ENCODE measurements at regions not wholly inside any gene's neighbourhood (a gene's known extent, or its start where the extent isn't known, plus 50 kb on each side); places are given as distances from the start of the nearest gene placed in this dataset.

GRCh38 chr6:88220493-88220892 lies 54.3 kb upstream of the CNR1 start:
- Histone ChIP-seq H3K4me1 (no peaks in the 10 kb centered on the region), H3K4me3 (no peak overlapping the region), H3K27ac (no peak overlapping the region), H3K36me3 (no peaks in the 10 kb centered on the region), H3K27me3 (no peaks in the 10 kb centered on the region), H3K9me3 (no peaks in the 10 kb centered on the region)
- DNase-seq, result no peak
- intact Hi-C loops (cut with DNase I; ENCODE audit: low total_unique reads), result no loop called here
- TF ChIP-seq CTCF (IDR thresholded peaks at IDR 0.05), result no peak

GRCh38 chr6:88216182-88216581 lies 50.0 kb upstream of the CNR1 start:
- intact Hi-C loops (cut with DNase I; ENCODE audit: low total_unique reads), result no loop called here
- no peak for TF ChIP-seq CTCF (IDR thresholded peaks at IDR 0.05)
- no peak for DNase-seq

More at GRCh38 chr6:88216182-88216581, 50.0 kb upstream of the CNR1 start:
- Histone ChIP-seq H3K27ac (no peak overlapping the region), H3K36me3 (no peaks in the 10 kb centered on the region), H3K9me3 (no peaks in the 10 kb centered on the region), H3K27me3 (no peaks in the 10 kb centered on the region), H3K4me3 (no peak overlapping the region), H3K4me1 (no peaks in the 10 kb centered on the region)
